GM12878 (cell line): ENCODE measurements at regions not wholly inside any gene's neighbourhood (a gene's known extent, or its start where the extent isn't known, plus 50 kb on each side); places are given as distances from the start of the nearest gene placed in this dataset.

ENCODE experiments used
- CBX5 ChIP-seq: sonication (generic); IDR thresholded peaks from 2 replicates; pipeline ENCODE4 v1.6.1; 2016; ENCODE audit warnings: low read depth, moderate library complexity, mild to moderate bottlenecking, inconsistent platforms
- ZNF24 ChIP-seq: fragments of 450-650 bp; IDR thresholded peaks from 2 replicates; pipeline ENCODE4 v1.6.1; 2017; ENCODE audit warnings: antibody characterized with exemption, mild to moderate bottlenecking
- ZZZ3 ChIP-seq: IDR thresholded peaks from 2 replicates; pipeline ENCODE4 v1.6.1; 2011; ENCODE audit warnings: low read depth; ENCODE audit not compliant: control insufficient read depth, insufficient read length
- TF ChIP-seq, protein P1 (sequence below): fragments of 450-650 bp; IDR thresholded peaks from 2 replicates; pipeline ENCODE4 v1.6.1; 2018; ENCODE audit warnings: borderline replicate concordance, mild to moderate bottlenecking; ENCODE audit not compliant: partially characterized antibody
- TF ChIP-seq, protein P2 (sequence below), 3 experiments: IDR thresholded peaks in 2 of 3; conservative IDR thresholded peaks in 1 of 3; 2 replicates each; pipeline ENCODE4 v1.5.1; 2011; ENCODE audit warnings: low read depth in 3 of 3, low read length in 3 of 3, mild to moderate bottlenecking in 3 of 3, control low read depth in 2 of 3, moderate library complexity in 2 of 3, inconsistent platforms in 1 of 3, mixed read lengths in 1 of 3; ENCODE audit not compliant: control insufficient read depth in 2 of 3, insufficient read depth in 1 of 3; ENCODE audit errors: extremely low read depth in 1 of 3

DNA sequence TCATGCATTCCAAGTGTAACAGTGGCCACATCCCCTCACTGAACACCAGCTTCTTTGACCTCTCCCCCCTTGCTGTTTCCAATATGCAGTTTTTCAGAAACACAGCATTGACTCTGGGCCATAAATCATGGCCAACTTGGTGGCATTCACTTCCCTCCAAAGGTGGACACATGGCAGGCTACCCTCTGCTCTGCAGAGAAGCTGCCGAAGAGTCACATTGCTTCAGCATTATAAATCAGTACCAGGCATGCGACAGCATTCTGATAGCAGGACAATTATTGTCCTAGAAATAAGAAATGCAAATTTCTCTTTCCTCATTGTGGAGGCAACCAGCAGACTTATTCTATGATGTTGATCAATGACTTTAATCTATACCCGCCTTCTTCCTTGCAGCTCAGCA, 475.4 kb upstream of the GHITM start:
- TF ChIP-seq, protein P1, sequence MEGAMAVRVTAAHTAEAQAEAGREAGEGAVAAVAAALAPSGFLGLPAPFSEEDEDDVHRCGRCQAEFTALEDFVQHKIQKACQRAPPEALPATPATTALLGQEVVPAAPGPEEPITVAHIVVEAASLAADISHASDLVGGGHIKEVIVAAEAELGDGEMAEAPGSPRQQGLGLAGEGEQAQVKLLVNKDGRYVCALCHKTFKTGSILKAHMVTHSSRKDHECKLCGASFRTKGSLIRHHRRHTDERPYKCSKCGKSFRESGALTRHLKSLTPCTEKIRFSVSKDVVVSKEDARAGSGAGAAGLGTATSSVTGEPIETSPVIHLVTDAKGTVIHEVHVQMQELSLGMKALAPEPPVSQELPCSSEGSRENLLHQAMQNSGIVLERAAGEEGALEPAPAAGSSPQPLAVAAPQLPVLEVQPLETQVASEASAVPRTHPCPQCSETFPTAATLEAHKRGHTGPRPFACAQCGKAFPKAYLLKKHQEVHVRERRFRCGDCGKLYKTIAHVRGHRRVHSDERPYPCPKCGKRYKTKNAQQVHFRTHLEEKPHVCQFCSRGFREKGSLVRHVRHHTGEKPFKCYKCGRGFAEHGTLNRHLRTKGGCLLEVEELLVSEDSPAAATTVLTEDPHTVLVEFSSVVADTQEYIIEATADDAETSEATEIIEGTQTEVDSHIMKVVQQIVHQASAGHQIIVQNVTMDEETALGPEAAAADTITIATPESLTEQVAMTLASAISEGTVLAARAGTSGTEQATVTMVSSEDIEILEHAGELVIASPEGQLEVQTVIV = no peak
- TF ChIP-seq, protein P2, sequence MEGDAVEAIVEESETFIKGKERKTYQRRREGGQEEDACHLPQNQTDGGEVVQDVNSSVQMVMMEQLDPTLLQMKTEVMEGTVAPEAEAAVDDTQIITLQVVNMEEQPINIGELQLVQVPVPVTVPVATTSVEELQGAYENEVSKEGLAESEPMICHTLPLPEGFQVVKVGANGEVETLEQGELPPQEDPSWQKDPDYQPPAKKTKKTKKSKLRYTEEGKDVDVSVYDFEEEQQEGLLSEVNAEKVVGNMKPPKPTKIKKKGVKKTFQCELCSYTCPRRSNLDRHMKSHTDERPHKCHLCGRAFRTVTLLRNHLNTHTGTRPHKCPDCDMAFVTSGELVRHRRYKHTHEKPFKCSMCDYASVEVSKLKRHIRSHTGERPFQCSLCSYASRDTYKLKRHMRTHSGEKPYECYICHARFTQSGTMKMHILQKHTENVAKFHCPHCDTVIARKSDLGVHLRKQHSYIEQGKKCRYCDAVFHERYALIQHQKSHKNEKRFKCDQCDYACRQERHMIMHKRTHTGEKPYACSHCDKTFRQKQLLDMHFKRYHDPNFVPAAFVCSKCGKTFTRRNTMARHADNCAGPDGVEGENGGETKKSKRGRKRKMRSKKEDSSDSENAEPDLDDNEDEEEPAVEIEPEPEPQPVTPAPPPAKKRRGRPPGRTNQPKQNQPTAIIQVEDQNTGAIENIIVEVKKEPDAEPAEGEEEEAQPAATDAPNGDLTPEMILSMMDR (IDR thresholded peaks at IDR 0.05 in 2 of 3, conservative IDR thresholded peaks at IDR 0.05 in 1 of 3; ENCODE audit: control insufficient read depth in 2 of 3, extremely low read depth in 1 of 3, insufficient read depth in 1 of 3, low read depth in 3 of 3, low read length in 3 of 3) = no peak
- TF ChIP-seq ZNF24 (no peak), CBX5 (no peak), ZZZ3 (no peak)
